Thymus (tissue), 11 donors: ENCODE measurements at regions not wholly inside any gene's neighbourhood (a gene's known extent, or its start where the extent isn't known, plus 50 kb on each side); places are given as distances from the start of the nearest gene placed in this dataset.

Experiments used
- DNase-seq, 9 donors: peaks; one replicate each; pipeline ENCODE4 v3.0.0-alpha.2; 2013; ENCODE audit warnings: low spot score in 9 of 9, low read depth in 6 of 9, missing footprints in 1 of 9
- H3K27ac ChIP-seq, 2 donors: one replicate each; pipeline ENCODE4 v1.5.1; 2013; ENCODE audit warnings: control low read depth in 1 of 2, low read depth in 1 of 2, low read length in 1 of 2, mild to moderate bottlenecking in 1 of 2, moderate library complexity in 1 of 2
- H3K27me3 ChIP-seq, 2 donors: one replicate each; pipeline ENCODE4 v1.5.1; 2013; ENCODE audit warnings: low read length in 1 of 2; ENCODE audit not compliant: control insufficient read depth in 2 of 2, insufficient read depth in 1 of 2
- H3K36me3 ChIP-seq, 2 donors: one replicate each; pipeline ENCODE4 v1.5.1; 2013; ENCODE audit warnings: low read length in 1 of 2, mild to moderate bottlenecking in 1 of 2, moderate library complexity in 1 of 2; ENCODE audit not compliant: control insufficient read depth in 2 of 2, insufficient read depth in 2 of 2
- H3K4me1 ChIP-seq, 2 donors: one replicate each; pipeline ENCODE4 v1.5.1; 2013; ENCODE audit warnings: low read length in 2 of 2; ENCODE audit not compliant: control insufficient read depth in 2 of 2, insufficient read depth in 2 of 2
- H3K4me3 ChIP-seq, 2 donors: one replicate each; pipeline ENCODE4 v1.5.1; 2013; ENCODE audit warnings: low read length in 2 of 2, control low read depth in 1 of 2, mild to moderate bottlenecking in 1 of 2
- H3K9me3 ChIP-seq, 2 donors: one replicate each; pipeline ENCODE4 v1.5.1; 2013; ENCODE audit warnings: low read length in 1 of 2, mild to moderate bottlenecking in 1 of 2; ENCODE audit not compliant: control insufficient read depth in 2 of 2, insufficient read depth in 1 of 2
- WGBS: extraction: QIAGEN DNeasy Blood & Tissue Kit; methylation state at CpG from one replicate; pipeline ENCODE4 v1.1.7; 2013; 5-methylcytosine and 5-hydroxymethylcytosine counted together
- donor health status: healthy.

DNA sequence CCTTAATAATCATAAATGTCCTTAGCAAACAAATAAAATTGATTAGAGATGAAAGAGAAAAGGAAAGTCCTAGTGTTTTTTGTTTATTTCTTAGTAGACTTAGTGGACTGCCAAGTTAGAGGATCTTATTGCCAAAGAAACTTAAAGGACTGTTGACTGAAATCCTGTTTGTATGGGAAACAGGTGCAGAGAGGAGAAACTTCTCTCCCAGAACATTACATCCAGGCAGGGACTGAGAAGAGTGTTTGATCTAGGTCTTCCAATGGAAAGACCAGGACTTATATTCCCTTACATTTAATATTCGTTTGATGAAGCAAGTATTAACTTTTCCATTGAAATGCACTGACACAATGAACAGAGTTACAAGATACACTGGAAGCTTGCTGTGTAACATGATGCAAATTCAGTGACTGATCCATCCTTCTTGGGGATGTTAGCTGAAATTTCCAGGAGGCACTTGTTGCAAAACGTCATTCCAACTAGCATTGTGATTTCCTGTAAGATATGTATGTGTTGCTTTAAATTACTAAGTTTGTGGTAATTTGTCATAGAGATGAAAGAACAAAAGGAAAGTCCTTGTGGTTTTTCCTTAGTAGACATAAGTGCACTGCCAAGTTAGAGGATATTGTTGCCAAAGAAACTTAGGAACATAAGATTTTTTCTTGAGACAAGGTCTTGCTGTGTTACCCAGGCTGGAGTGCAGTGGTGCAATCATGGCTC is 505.6 kb downstream of the STIM2 start:
- 42% methylated on average over 2 of the region's 2 CpGs for WGBS
- no peaks in the 10 kb centered on the region for H3K4me1 ChIP-seq

GRCh38 chr4:27368781-27369180 is 508.1 kb downstream of the STIM2 start:
- DNase-seq: no peak

More for the DNA sequence above, 505.6 kb downstream of the STIM2 start:
- Histone ChIP-seq H3K27me3 (no peaks in the 10 kb centered on the region), H3K27ac (no peak overlapping the region), H3K36me3 (no peaks in the 10 kb centered on the region), H3K9me3 (no peaks in the 10 kb centered on the region), H3K4me3 (no peak overlapping the region)
- no peak for DNase-seq

DNA sequence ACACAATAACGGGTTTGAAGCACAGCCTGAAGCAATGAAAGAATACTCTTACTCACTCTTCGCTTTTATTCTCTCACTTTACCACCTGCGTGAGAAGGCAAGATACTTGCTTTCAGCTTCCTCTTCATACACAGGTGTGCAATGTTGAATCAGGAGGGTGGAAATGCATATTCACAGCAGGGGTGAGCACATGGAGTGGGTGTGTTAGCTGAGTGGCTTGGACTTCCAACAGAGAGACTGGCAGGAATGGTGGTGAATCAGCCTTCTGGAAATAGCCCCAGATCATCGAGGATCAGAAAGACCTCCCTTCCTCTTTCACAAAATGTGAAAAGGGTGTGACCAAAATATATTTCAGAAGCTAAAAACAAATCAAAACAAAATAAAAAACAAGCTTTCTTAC is 521.2 kb downstream of the STIM2 start:
- WGBS: 94% methylated on average over 4 of the region's 4 CpGs
- H3K4me3 ChIP-seq: no peak overlapping the region
- no peaks in the 10 kb centered on the region for H3K27me3 ChIP-seq
- DNase-seq: no peak
- H3K9me3 ChIP-seq: no peaks in the 10 kb centered on the region
- H3K4me1 ChIP-seq: no peaks in the 10 kb centered on the region
- no peaks in the 10 kb centered on the region for H3K36me3 ChIP-seq
- no peak overlapping the region for H3K27ac ChIP-seq

More at GRCh38 chr4:27368781-27369180, 508.1 kb downstream of the STIM2 start:
- Histone ChIP-seq H3K27me3 (no peaks in the 10 kb centered on the region), H3K4me1 (no peaks in the 10 kb centered on the region), H3K36me3 (no peaks in the 10 kb centered on the region), H3K27ac (no peak overlapping the region), H3K4me3 (no peak overlapping the region), H3K9me3 (no peaks in the 10 kb centered on the region)
- 88% methylated on average over 1 of the region's 1 CpG for WGBS

GRCh38 chr4:27387711-27388110 is 527.1 kb downstream of the STIM2 start:
- DNase-seq: no peak
- H3K27ac ChIP-seq: no peak overlapping the region
- no peaks in the 10 kb centered on the region for H3K36me3 ChIP-seq
- 94% methylated on average over 1 of the region's 1 CpG for WGBS
- no peaks in the 10 kb centered on the region for H3K4me1 ChIP-seq
- no peaks in the 10 kb centered on the region for H3K9me3 ChIP-seq
- no peak overlapping the region for H3K4me3 ChIP-seq
- H3K27me3 ChIP-seq: no peaks in the 10 kb centered on the region

- Histone ChIP-seq H3K4me3 (no peak overlapping the region), H3K36me3 (no peaks in the 10 kb centered on the region), H3K27me3 (no peaks in the 10 kb centered on the region), H3K9me3 (no peaks in the 10 kb centered on the region), H3K4me1 (no peaks in the 10 kb centered on the region), H3K27ac (no peak overlapping the region)
- DNase-seq: no peak
- 81% methylated on average over 1 of the region's 1 CpG for WGBS
These were observed 537.2 kb downstream of the STIM2 start for GRCh38 chr4:27397886-27398285.

GRCh38 chr4:27398631-27399310 is 538.1 kb downstream of the STIM2 start:
- WGBS: 93% methylated on average over 7 of the region's 7 CpGs
- Histone ChIP-seq H3K4me3 (no peak overlapping the region), H3K36me3 (no peaks in the 10 kb centered on the region), H3K9me3 (no peaks in the 10 kb centered on the region), H3K27me3 (no peaks in the 10 kb centered on the region), H3K4me1 (no peaks in the 10 kb centered on the region), H3K27ac (no peak overlapping the region)
- DNase-seq: no peak

- no peaks in the 10 kb centered on the region for H3K36me3 ChIP-seq
- no peaks in the 10 kb centered on the region for H3K27me3 ChIP-seq
- H3K27ac ChIP-seq: no peak overlapping the region
- WGBS: 99% methylated on average over 1 of the region's 1 CpG
- H3K9me3 ChIP-seq: no peaks in the 10 kb centered on the region
- DNase-seq: no peak
- no peak overlapping the region for H3K4me3 ChIP-seq
- H3K4me1 ChIP-seq: no peaks in the 10 kb centered on the region
These were observed 547.0 kb downstream of the STIM2 start for GRCh38 chr4:27407616-27408015.

GRCh38 chr4:27412613-27413012 is 552.0 kb downstream of the STIM2 start:
- H3K27ac ChIP-seq: no peak overlapping the region
- H3K36me3 ChIP-seq: no peaks in the 10 kb centered on the region
- WGBS: 97% methylated on average over 1 of the region's 1 CpG
- H3K27me3 ChIP-seq: no peaks in the 10 kb centered on the region
- no peak for DNase-seq
- H3K4me1 ChIP-seq: no peaks in the 10 kb centered on the region
- no peak overlapping the region for H3K4me3 ChIP-seq
- peaks cover 0 to 7% of the 10 kb centered on the region in 2 donors for H3K9me3 ChIP-seq

DNA sequence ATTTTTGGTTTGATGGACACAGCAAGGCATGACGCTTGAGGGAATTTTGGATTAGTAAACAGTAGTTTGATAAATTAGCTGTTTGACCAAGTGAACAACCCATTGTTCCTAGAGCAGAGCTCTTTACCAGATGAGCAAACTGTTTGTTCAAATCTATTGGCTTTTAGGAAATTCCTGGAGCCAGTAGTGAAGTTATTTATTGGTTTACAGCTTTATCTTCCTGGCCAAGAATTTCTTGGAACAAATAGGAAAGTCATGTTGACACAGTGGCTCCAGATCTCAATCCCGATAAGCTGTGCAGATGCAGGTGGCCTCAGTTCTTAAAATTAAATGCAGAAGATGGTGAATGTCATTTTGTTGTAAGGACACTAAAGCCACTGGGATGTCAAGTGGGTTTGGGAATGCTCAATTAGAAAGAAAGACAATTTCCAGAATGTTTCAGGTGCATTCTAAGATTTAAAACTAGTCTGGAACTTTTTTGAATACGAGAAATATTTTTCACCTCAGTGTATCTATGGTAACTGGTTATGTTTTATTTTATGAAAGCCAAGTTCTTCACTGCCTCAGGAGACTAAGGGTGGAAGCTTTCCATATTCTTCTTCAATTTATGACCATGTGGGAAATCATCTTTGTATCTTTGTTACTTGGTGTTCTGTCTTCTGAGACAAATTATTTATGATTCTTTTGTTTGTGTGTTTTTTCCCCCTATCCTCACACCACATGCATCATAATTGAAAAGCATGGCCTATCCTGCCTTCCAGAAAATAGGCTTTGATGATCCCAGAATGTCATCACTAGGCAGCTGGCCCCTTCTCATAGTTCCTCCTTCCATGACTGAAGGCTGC is 554.5 kb downstream of the STIM2 start:
- Histone ChIP-seq H3K27me3 (no peaks in the 10 kb centered on the region), H3K4me3 (no peak overlapping the region), H3K9me3 (peaks cover 0 to 7% of the 10 kb centered on the region in 2 donors), H3K27ac (no peak overlapping the region), H3K4me1 (no peaks in the 10 kb centered on the region), H3K36me3 (no peaks in the 10 kb centered on the region)
- DNase-seq: no peak
- WGBS: 44% methylated on average over 3 of the region's 3 CpGs
